GM12878 (cell line): ENCODE measurements at regions not wholly inside any gene's neighbourhood (a gene's known extent, or its start where the extent isn't known, plus 50 kb on each side); places are given as distances from the start of the nearest gene placed in this dataset.
"Not testable (repeated sequence)": the region's sequence is repeated elsewhere in the genome, so short reads cannot be mapped to it uniquely, and the experiment has no call there.

Experiments used
- BCLAF1 ChIP-seq: fragments of 450-650 bp; IDR thresholded peaks from 2 replicates; pipeline ENCODE4 v1.6.1; 2017; ENCODE audit warnings: antibody characterized with exemption, mild to moderate bottlenecking, moderate library complexity
- BRCA1 ChIP-seq: IDR thresholded peaks from 2 replicates; pipeline ENCODE4 v1.6.1; 2011; ENCODE audit warnings: low read depth, low read length, improper control_type of control experiment
- CBX3 ChIP-seq: fragments of 200-600 bp; sonication (generic); IDR thresholded peaks from 2 replicates; pipeline ENCODE4 v1.6.1; 2016; ENCODE audit warnings: low read depth, borderline replicate concordance
- CHD1 ChIP-seq: IDR thresholded peaks from 2 replicates; pipeline ENCODE4 v1.6.1; 2012; ENCODE audit warnings: low read depth, low read length, improper control_type of control experiment
- EP300 ChIP-seq, 2 experiments: fragments of 150-350 bp in 1 of 2; IDR thresholded peaks; 2 replicates each; pipeline ENCODE4 v1.6.1; 2011 to 2012; ENCODE audit warnings: low read depth in 2 of 2, low read length in 2 of 2, borderline replicate concordance in 1 of 2, improper control_type of control experiment in 1 of 2, inconsistent platforms in 1 of 2; ENCODE audit not compliant: control insufficient read depth in 1 of 2
- FOXM1 ChIP-seq: IDR thresholded peaks from 2 replicates; pipeline ENCODE4 v1.6.1; 2012; ENCODE audit warnings: low read depth, mild to moderate bottlenecking, inconsistent platforms, low read length, moderate library complexity
- GABPA ChIP-seq: IDR thresholded peaks from 2 replicates; pipeline ENCODE4 v1.6.1; 2014; ENCODE audit warnings: antibody characterized with exemption, low read depth, mild to moderate bottlenecking, inconsistent platforms
- IKZF1 ChIP-seq: fragments of 450-650 bp; conservative IDR thresholded peaks from 2 replicates; pipeline ENCODE4 v1.6.1; 2017; ENCODE audit warnings: antibody characterized with exemption, mild to moderate bottlenecking
- LARP7 ChIP-seq: fragments of 450-650 bp; IDR thresholded peaks from 2 replicates; pipeline ENCODE4 v1.6.1; 2017; ENCODE audit warnings: mild to moderate bottlenecking
- REST ChIP-seq: IDR thresholded peaks from 2 replicates; pipeline ENCODE4 v1.6.1; 2012; ENCODE audit warnings: mild to moderate bottlenecking, low read depth, low read length
- TF ChIP-seq, protein P1 (sequence below), 3 experiments: IDR thresholded peaks in 2 of 3; conservative IDR thresholded peaks in 1 of 3; 2 replicates each; pipeline ENCODE4 v1.5.1; 2011; ENCODE audit warnings: low read depth in 3 of 3, low read length in 3 of 3, mild to moderate bottlenecking in 3 of 3, control low read depth in 2 of 3, moderate library complexity in 2 of 3, inconsistent platforms in 1 of 3, mixed read lengths in 1 of 3; ENCODE audit not compliant: control insufficient read depth in 2 of 3, insufficient read depth in 1 of 3; ENCODE audit errors: extremely low read depth in 1 of 3

DNA sequence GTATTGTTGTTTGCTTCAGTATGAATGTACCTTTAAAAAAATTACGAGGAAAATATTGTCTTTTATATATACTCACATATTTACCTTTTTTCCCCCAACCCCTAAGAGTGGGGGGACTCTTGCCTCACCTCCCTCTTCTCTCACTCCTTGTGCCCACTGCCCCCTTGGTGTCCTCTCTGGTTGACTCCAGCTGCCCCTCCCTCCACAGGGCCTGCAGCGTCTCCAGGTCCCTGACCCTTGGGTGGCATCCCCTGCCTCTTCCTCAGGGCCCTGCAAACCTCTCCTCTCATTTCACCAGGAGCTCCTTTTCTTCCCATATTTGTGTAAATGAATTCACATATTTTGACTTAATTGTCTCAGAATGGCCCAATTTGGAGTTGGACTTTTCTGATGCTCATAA lies 184.3 kb upstream of the GOLGA6L22 start:
- TF ChIP-seq LARP7; BRCA1; CHD1; FOXM1; IKZF1; EP300 (IDR thresholded peaks at IDR 0.05; ENCODE audit: borderline replicate concordance in 1 of 2, control insufficient read depth in 1 of 2, low read depth in 2 of 2, low read length in 2 of 2); GABPA; CBX3; REST; BCLAF1: not testable (repeated sequence)
- TF ChIP-seq, protein P1, sequence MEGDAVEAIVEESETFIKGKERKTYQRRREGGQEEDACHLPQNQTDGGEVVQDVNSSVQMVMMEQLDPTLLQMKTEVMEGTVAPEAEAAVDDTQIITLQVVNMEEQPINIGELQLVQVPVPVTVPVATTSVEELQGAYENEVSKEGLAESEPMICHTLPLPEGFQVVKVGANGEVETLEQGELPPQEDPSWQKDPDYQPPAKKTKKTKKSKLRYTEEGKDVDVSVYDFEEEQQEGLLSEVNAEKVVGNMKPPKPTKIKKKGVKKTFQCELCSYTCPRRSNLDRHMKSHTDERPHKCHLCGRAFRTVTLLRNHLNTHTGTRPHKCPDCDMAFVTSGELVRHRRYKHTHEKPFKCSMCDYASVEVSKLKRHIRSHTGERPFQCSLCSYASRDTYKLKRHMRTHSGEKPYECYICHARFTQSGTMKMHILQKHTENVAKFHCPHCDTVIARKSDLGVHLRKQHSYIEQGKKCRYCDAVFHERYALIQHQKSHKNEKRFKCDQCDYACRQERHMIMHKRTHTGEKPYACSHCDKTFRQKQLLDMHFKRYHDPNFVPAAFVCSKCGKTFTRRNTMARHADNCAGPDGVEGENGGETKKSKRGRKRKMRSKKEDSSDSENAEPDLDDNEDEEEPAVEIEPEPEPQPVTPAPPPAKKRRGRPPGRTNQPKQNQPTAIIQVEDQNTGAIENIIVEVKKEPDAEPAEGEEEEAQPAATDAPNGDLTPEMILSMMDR (IDR thresholded peaks at IDR 0.05 in 2 of 3, conservative IDR thresholded peaks at IDR 0.05 in 1 of 3; ENCODE audit: control insufficient read depth in 2 of 3, extremely low read depth in 1 of 3, insufficient read depth in 1 of 3, low read depth in 3 of 3, low read length in 3 of 3) = not testable (repeated sequence)
